Psoas muscle (tissue), 7 donors: ENCODE measurements at regions not wholly inside any gene's neighbourhood (a gene's known extent, or its start where the extent isn't known, plus 50 kb on each side); places are given as distances from the start of the nearest gene placed in this dataset.

ENCODE experiments used
- ATAC-seq, 4 donors: fragments of 200-7000 bp; cut with Tn5 transposase; one replicate each; pipeline ENCODE4 v1.9.1; 2020; ENCODE audit warnings: moderate library complexity in 3 of 4, mild to moderate bottlenecking in 2 of 4
- DNase-seq, 2 donors: peaks; one replicate each; pipeline ENCODE4 v3.0.0-alpha.2; 2020
- H3K27ac ChIP-seq: fragments of 200-600 bp; one replicate; pipeline ENCODE4 v1.8.0; 2022
- H3K27me3 ChIP-seq, 3 donors: fragments of 200-600 bp in 1 of 3; one replicate each; pipeline versions ENCODE4 v1.6.1 to v1.8.0; 2013 to 2022; ENCODE audit warnings: low read length in 2 of 3, mild to moderate bottlenecking in 2 of 3, moderate library complexity in 1 of 3; ENCODE audit not compliant: insufficient read depth in 3 of 3
- H3K36me3 ChIP-seq, 2 donors: fragments of 200-600 bp in 1 of 2; one replicate each; pipeline versions ENCODE4 v1.6.1 to v1.8.0; 2013 to 2022; ENCODE audit warnings: low read depth in 1 of 2, mild to moderate bottlenecking in 1 of 2, moderate library complexity in 1 of 2; ENCODE audit not compliant: insufficient read depth in 1 of 2
- H3K4me1 ChIP-seq: fragments of 200-600 bp; one replicate; pipeline ENCODE4 v1.8.0; 2022
- H3K4me3 ChIP-seq: fragments of 200-600 bp; one replicate; pipeline ENCODE4 v1.8.0; 2022; ENCODE audit warnings: mild to moderate bottlenecking
- H3K9me3 ChIP-seq: fragments of 200-600 bp; one replicate; pipeline ENCODE4 v1.8.0; 2022
- WGBS, 3 donors: extraction: QIAGEN DNeasy Blood & Tissue Kit; methylation state at CpG; one replicate each; pipeline versions ENCODE4 v1.1.6 to v1.1.7; 2013; 5-methylcytosine and 5-hydroxymethylcytosine counted together
- intact Hi-C, 2 donors: fragments of 100-400 bp; cut with DNase I; formaldehyde crosslinking; loops; one replicate each; pipeline versions ENCODE4 v1.11.0 to v1.14.2; 2022
- TF ChIP-seq, protein P1 (sequence below): fragments of 200-600 bp; IDR thresholded peaks from one replicate; pipeline ENCODE4 v1.8.0; 2022; ENCODE audit warnings: antibody characterized with exemption
- donor health status: healthy with polysubstance abuse.
- donor health status: DM: no; HTN: no; CAD: no; lungs with moderate emphysema.
- donor health status: Bipolar disorder and iron deficiency.
- donor health status: healthy.
- donor health status: DM: yes; HTN: yes; CAD: no.
- donor health status: DM: no; HTN: no; CAD: no.
- donor health status: DM: yes; HTN: yes; CAD: no.

- ATAC-seq = no peak
- intact Hi-C loops = loop anchor here in 1 of 2 donors (5.0 kb wide), 2 partner anchors 32 to 87 kb away; no protein-coding TSS in a partner anchor
- no peak for DNase-seq
- Histone ChIP-seq H3K27me3 (no peaks in the 10 kb centered on the region), H3K36me3 (no peaks in the 10 kb centered on the region), H3K9me3 (no peaks in the 10 kb centered on the region), H3K4me3 (no peak overlapping the region), H3K27ac (peak overlapping the region; percentile 83), H3K4me1 (peaks cover 51% of the 10 kb centered on the region)
- 73 to 77% (median 77%) methylated on average over 17 of the region's 17 CpGs for WGBS, 3 donors
- TF ChIP-seq, protein P1, sequence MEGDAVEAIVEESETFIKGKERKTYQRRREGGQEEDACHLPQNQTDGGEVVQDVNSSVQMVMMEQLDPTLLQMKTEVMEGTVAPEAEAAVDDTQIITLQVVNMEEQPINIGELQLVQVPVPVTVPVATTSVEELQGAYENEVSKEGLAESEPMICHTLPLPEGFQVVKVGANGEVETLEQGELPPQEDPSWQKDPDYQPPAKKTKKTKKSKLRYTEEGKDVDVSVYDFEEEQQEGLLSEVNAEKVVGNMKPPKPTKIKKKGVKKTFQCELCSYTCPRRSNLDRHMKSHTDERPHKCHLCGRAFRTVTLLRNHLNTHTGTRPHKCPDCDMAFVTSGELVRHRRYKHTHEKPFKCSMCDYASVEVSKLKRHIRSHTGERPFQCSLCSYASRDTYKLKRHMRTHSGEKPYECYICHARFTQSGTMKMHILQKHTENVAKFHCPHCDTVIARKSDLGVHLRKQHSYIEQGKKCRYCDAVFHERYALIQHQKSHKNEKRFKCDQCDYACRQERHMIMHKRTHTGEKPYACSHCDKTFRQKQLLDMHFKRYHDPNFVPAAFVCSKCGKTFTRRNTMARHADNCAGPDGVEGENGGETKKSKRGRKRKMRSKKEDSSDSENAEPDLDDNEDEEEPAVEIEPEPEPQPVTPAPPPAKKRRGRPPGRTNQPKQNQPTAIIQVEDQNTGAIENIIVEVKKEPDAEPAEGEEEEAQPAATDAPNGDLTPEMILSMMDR = no peak
Observed at GRCh38 chr17:77419547-77420094, 278.9 kb downstream of the SEC14L1 start.

DNA sequence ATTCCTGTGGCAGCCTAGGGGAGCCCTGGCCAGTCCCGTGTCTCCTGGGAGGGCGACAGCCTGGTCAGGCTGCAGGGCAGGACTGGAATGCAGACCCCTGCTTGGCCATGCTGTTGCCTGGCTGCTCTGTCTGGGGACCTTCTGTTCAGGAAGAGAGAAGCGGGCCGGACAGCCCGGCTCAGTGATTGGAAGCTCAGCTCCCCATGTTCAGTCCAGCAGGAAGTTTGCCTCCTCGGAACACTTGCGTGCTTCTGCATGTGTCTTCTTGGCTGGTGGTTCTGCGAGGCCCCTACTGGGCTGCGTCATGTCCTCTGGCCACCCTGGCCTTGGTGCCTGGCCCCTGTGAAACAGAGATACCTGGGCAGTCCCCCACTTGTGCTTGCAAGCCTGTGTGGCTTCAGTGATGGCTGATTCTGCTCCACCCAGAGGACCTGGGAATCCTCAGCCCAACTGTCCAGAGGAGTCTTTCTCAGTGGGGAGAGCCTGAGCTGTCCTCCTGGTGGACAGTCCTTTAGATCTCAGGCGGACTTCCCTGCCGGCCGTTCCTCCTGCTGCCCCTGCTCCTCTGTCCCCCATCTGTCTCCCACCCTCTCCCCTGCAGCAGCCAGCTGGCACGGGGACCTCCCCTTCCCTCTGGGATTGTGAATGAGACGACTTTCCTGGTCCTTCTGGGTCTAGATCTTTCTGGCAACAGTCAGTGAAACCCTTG lies 279.5 kb downstream of the SEC14L1 start:
- Histone ChIP-seq H3K27ac (peak overlapping the region; percentile 83), H3K27me3 (no peaks in the 10 kb centered on the region), H3K9me3 (no peaks in the 10 kb centered on the region), H3K4me1 (peaks cover 57% of the 10 kb centered on the region), H3K36me3 (no peaks in the 10 kb centered on the region), H3K4me3 (no peak overlapping the region)
- intact Hi-C loops = loop anchor here in 1 of 2 donors (5.0 kb wide), 2 partner anchors 33 to 88 kb away; no protein-coding TSS in a partner anchor
- TF ChIP-seq, protein P1 = no peak
- no peak for ATAC-seq
- DNase-seq = no peak
- WGBS, 3 donors = 53 to 56% (median 56%) methylated on average over 14 of the region's 14 CpGs

DNA sequence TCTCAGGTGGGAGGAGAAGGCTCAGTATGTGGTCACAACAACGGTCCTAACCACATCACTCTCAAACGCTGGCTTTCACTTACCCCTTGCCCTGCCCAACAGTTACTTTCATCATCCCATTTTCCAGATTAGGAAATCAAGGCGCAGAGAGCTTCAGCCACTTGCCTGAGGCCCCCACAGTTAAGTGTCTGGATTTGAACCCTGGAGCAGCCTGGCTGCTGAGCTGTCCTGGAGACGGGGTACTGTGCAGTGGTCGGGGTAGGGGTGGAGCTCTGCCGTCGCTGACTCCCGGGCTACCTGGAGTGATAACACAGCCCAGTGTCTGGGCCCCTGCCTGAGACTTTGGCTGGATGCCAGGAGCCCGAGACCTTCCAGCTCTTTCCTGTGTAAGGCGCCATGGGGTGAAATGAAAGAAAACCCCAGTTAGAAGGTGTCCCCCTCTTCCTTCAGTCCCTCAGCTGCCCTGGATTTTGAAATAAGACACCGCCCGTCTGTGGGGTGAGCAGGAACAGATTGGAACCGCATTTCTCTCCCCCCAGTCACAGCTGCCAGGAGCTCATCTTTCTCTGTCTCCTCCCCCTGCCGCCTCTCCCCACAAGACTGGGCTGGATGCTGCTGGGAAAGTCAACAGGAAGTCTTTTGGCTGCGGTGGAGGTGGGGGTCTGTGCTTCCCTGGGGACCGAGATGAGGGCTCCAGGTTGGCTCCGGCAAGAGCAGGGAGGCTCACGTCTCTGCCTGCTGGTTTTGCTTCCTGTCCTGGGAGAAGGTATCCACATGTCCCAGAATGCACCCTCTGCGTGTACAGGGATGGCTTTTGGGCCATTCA lies 280.2 kb downstream of the SEC14L1 start:
- ATAC-seq (peak; percentile 23 to 46 (median 36)), DNase-seq (peak in 1 of 2 donors; percentile 18)
- no peaks in the 10 kb centered on the region for H3K9me3 ChIP-seq
- WGBS, 3 donors = 12 to 19% (median 17%) methylated on average over 19 of the region's 19 CpGs
- H3K27me3 ChIP-seq = no peaks in the 10 kb centered on the region
- TF ChIP-seq, protein P1 = no peak
- no peaks in the 10 kb centered on the region for H3K36me3 ChIP-seq
- intact Hi-C loops = loop anchor here in 1 of 2 donors (5.0 kb wide), 2 partner anchors 34 to 89 kb away; no protein-coding TSS in a partner anchor
- H3K27ac ChIP-seq = peak overlapping the region; percentile 83
- peaks cover 64% of the 10 kb centered on the region for H3K4me1 ChIP-seq
- peak overlapping the region; percentile 19 for H3K4me3 ChIP-seq

DNA sequence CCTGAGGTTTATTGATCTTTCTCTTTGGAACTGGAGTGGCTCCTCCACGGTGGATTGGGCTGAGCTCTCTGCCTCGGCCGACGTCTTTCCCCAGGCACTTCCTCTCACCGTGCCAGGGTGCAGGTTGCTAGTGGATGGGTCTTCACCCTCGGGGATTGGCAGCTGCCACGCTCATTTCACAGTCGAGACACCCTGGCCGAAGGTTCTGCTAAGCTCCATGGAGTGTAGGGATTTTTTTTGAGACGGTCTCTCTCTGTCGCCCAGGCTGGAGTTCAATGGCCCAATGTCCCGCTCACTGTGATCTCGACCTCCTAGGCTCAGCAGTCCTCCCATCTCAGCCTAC lies 280.8 kb downstream of the SEC14L1 start:
- intact Hi-C loops = loop anchor here in 1 of 2 donors (5.0 kb wide), 2 partner anchors 34 to 89 kb away; no protein-coding TSS in a partner anchor
- Histone ChIP-seq H3K27ac (peak overlapping the region; percentile 83), H3K36me3 (no peaks in the 10 kb centered on the region), H3K4me3 (peak overlapping the region; percentile 19), H3K27me3 (no peaks in the 10 kb centered on the region), H3K9me3 (no peaks in the 10 kb centered on the region), H3K4me1 (peaks cover 70% of the 10 kb centered on the region)
- TF ChIP-seq, protein P1 = no peak
- no peak for ATAC-seq
- DNase-seq = no peak
- WGBS, 3 donors = 19 to 33% (median 21%) methylated on average over 13 of the region's 13 CpGs
